Left lung (tissue), 4 donors: ENCODE measurements at regions not wholly inside any gene's neighbourhood (a gene's known extent, or its start where the extent isn't known, plus 50 kb on each side); places are given as distances from the start of the nearest gene placed in this dataset.

Experiments used
- ATAC-seq: fragments of 200-7000 bp; cut with Tn5 transposase; one replicate; pipeline ENCODE4 v1.9.1; 2020; ENCODE audit warnings: moderate library complexity
- DNase-seq, 4 donors: peaks; one replicate each; pipeline ENCODE4 v3.0.0-alpha.2; 2013 to 2020
- H3K27ac ChIP-seq, 2 donors: fragments of 200-600 bp; sonication (generic) in 1 of 2; one replicate each; pipeline versions ENCODE4 v1.5.0 to v1.8.0; 2020 to 2021
- H3K27me3 ChIP-seq, 2 donors: fragments of 200-600 bp; sonication (generic) in 1 of 2; one replicate each; pipeline versions ENCODE4 v1.5.0 to v1.8.0; 2020 to 2021
- H3K36me3 ChIP-seq, 2 donors: fragments of 200-600 bp; sonication (generic) in 1 of 2; one replicate each; pipeline versions ENCODE4 v1.5.0 to v1.8.0; 2020 to 2021
- H3K4me1 ChIP-seq, 2 donors: fragments of 200-600 bp; one replicate each; pipeline ENCODE4 v1.8.0; 2021
- H3K4me3 ChIP-seq, 2 donors: fragments of 200-600 bp; sonication (generic) in 1 of 2; one replicate each; pipeline versions ENCODE4 v1.5.0 to v1.8.0; 2020 to 2021; ENCODE audit warnings: mild to moderate bottlenecking in 1 of 2
- H3K9me3 ChIP-seq, 2 donors: fragments of 200-600 bp; sonication (generic) in 1 of 2; one replicate each; pipeline versions ENCODE4 v1.5.0 to v1.8.0; 2020 to 2021
- CTCF ChIP-seq, 2 donors: fragments of 200-600 bp; sonication (generic) in 1 of 2; IDR thresholded peaks; one replicate each; pipeline versions ENCODE4 v1.5.0 to v1.8.0; 2021; ENCODE audit warnings: antibody characterized with exemption in 2 of 2
- intact Hi-C, 2 donors: fragments of 100-400 bp; cut with DNase I; formaldehyde crosslinking; loops; one replicate each; pipeline versions ENCODE4 v1.11.2 to v1.14.2; 2022
- donor health status: DM: no; HTN: yes; CAD: no.
- donor health status: DM: no; HTN: no; CAD: no.

- DNase-seq (no peak), ATAC-seq (no peak)
- H3K4me1 ChIP-seq = no peaks in the 10 kb centered on the region
- H3K36me3 ChIP-seq = no peaks in the 10 kb centered on the region
- no peaks in the 10 kb centered on the region for H3K27me3 ChIP-seq
- H3K27ac ChIP-seq = no peak overlapping the region
- no peaks in the 10 kb centered on the region for H3K9me3 ChIP-seq
- no peak overlapping the region for H3K4me3 ChIP-seq
- intact Hi-C loops = no loop called here
- TF ChIP-seq CTCF (IDR thresholded peaks at IDR 0.05) = no peak
Observed at GRCh38 chr6:1107578-1107977, 204.3 kb upstream of the FOXQ1 start.

GRCh38 chr6:1105833-1106400 is 206.0 kb upstream of the FOXQ1 start:
- H3K4me3 ChIP-seq = no peak overlapping the region
- no peak overlapping the region for H3K27ac ChIP-seq
- no peaks in the 10 kb centered on the region for H3K27me3 ChIP-seq
- ATAC-seq (no peak), DNase-seq (no peak)
- no peaks in the 10 kb centered on the region for H3K4me1 ChIP-seq
- no peak for TF ChIP-seq CTCF (IDR thresholded peaks at IDR 0.05)
- intact Hi-C loops = no loop called here
- H3K9me3 ChIP-seq = no peaks in the 10 kb centered on the region
- no peaks in the 10 kb centered on the region for H3K36me3 ChIP-seq

GRCh38 chr6:1104988-1105670 is 206.8 kb upstream of the FOXQ1 start:
- H3K36me3 ChIP-seq = no peaks in the 10 kb centered on the region
- H3K27me3 ChIP-seq = no peaks in the 10 kb centered on the region
- no peak for DNase-seq
- H3K4me3 ChIP-seq = no peak overlapping the region
- intact Hi-C loops = no loop called here
- H3K27ac ChIP-seq = no peak overlapping the region
- no peaks in the 10 kb centered on the region for H3K4me1 ChIP-seq
- ATAC-seq = no peak
- TF ChIP-seq CTCF (IDR thresholded peaks at IDR 0.05) = no peak
- H3K9me3 ChIP-seq = no peaks in the 10 kb centered on the region

- Histone ChIP-seq H3K27ac (no peak overlapping the region), H3K9me3 (no peaks in the 10 kb centered on the region), H3K27me3 (no peaks in the 10 kb centered on the region), H3K36me3 (no peaks in the 10 kb centered on the region), H3K4me3 (no peak overlapping the region), H3K4me1 (no peaks in the 10 kb centered on the region)
- no peak for DNase-seq
- ATAC-seq = no peak
- TF ChIP-seq CTCF (IDR thresholded peaks at IDR 0.05) = no peak
- intact Hi-C loops = no loop called here
Observed at GRCh38 chr6:1103945-1104623, 207.8 kb upstream of the FOXQ1 start.

GRCh38 chr6:1103021-1103420 is 208.9 kb upstream of the FOXQ1 start:
- H3K4me1 ChIP-seq = no peaks in the 10 kb centered on the region
- intact Hi-C loops = no loop called here
- no peak for DNase-seq
- H3K4me3 ChIP-seq = no peak overlapping the region
- H3K9me3 ChIP-seq = no peaks in the 10 kb centered on the region
- ATAC-seq = no peak
- TF ChIP-seq CTCF (IDR thresholded peaks at IDR 0.05) = no peak
- H3K27me3 ChIP-seq = no peaks in the 10 kb centered on the region
- no peaks in the 10 kb centered on the region for H3K36me3 ChIP-seq
- H3K27ac ChIP-seq = no peak overlapping the region
